Upper lobe of left lung (tissue), 4 donors: ENCODE measurements at regions not wholly inside any gene's neighbourhood (a gene's known extent, or its start where the extent isn't known, plus 50 kb on each side); places are given as distances from the start of the nearest gene placed in this dataset.

Source experiments
- CTCF ChIP-seq, 6 experiments: fragments of 450-650 bp in 4 of 6; fragments of 200-600 bp in 2 of 6; sonication (generic) in 2 of 6; IDR thresholded peaks; one replicate each; pipeline ENCODE4 v1.5.1; 2016 to 2019; ENCODE audit warnings: antibody characterized with exemption in 6 of 6
- EP300 ChIP-seq, 4 donors: sonication (generic); formaldehyde crosslinking; IDR thresholded peaks; one replicate each; pipeline ENCODE4 v1.5.1; 2017; ENCODE audit warnings: antibody characterized with exemption in 4 of 4, control low read depth in 2 of 4
- POLR2A ChIP-seq, 4 donors: fragments of 450-650 bp; IDR thresholded peaks; one replicate each; pipeline ENCODE4 v1.5.1; 2016 to 2017; ENCODE audit warnings: antibody characterized with exemption in 4 of 4, mild to moderate bottlenecking in 2 of 4
- POLR2AphosphoS5 ChIP-seq, 2 donors: sonication (generic); formaldehyde crosslinking; IDR thresholded peaks; one replicate each; pipeline ENCODE4 v1.5.1; 2017; ENCODE audit warnings: antibody characterized with exemption in 2 of 2

DNA sequence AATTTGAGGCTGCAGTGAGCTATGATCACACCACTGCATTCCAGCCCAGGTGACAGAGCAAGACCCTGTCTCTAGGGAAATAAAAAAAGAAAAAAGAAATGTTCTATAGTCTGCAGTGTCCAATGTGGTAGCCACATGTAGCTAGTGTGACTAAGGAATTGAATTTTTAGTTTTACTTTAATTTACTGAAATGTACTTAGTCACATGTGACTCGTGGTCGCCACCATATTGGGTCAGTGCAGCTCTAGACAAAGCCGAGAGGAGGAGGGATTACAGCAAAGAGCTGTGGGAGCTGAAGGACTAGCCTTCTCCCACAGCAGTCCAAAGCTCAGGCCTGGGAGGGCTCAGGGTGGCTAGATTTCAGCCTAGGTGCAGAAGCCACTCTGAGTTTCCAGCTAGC, 65.9 kb upstream of the NTRK3 start:
- TF ChIP-seq CTCF (IDR thresholded peaks at IDR 0.05) (no peak), POLR2A (IDR thresholded peaks at IDR 0.05) (no peak), EP300 (IDR thresholded peaks at IDR 0.05) (no peak), POLR2AphosphoS5 (IDR thresholded peaks at IDR 0.05) (no peak)
